ENCODE measurements at regions not wholly inside any gene's neighbourhood (a gene's known extent, or its start where the extent isn't known, plus 50 kb on each side); places are given as distances from the start of the nearest gene placed in this dataset.
"Not testable (repeated sequence)": the region's sequence is repeated elsewhere in the genome, so short reads cannot be mapped to it uniquely, and the experiment has no call there.

DNA sequence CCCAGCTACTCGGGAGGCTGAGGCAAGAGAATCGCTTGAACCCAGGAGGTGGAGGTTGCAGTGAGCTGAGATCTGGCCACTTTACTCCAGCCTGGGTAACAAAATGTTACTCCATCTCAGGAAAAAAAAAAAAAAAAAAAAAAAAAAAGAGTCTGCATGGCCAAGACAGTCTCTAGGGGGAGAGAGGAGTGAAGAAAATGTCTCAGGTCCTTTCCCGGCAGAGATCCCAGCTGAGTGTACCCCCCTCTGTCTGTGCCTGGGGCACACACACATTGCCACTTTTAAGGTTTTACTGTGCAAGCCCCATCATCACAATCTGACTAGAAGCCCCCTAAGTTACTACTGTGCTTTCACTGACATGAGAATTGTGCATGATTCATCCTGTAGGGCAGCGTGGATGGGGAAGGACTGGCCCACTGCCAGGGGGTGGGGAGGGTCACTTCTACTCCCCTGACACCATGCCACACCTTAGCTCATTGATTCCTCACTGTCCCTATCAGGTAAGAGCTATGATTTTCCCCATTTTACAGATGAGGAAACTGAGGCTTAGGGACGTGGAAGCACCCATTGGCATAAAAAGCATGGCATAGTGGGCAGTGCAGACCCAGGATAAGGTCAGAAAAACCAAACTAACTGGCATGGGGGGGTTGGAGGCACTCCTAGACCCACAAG lies 102.3 kb upstream of the LARP1 start:
- DNase-seq, result no peak

- not testable (repeated sequence) for DNase-seq
Measured at GRCh38 chr5:154651795-154652194, 103.4 kb upstream of the LARP1 start.

DNA sequence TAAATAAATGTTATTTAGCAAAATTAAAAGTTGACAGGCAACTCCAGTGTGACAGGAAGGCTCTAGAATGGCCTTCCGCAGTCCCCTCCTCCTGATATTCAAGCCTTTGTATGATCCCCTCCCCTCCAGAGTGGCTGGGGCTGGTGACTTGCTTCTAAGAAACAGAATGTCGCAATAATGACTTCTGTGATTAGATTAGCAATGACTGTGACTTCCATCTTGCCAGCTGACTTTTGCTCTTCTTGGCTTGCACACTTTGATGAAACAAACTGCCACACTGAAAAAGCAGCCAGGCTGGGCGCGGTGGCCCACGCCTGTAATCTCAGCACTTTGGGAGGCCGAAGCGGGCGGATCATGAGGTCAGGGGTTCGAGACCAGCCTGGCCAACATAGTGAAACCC lies 106.5 kb upstream of the LARP1 start:
- no peak for DNase-seq

DNA sequence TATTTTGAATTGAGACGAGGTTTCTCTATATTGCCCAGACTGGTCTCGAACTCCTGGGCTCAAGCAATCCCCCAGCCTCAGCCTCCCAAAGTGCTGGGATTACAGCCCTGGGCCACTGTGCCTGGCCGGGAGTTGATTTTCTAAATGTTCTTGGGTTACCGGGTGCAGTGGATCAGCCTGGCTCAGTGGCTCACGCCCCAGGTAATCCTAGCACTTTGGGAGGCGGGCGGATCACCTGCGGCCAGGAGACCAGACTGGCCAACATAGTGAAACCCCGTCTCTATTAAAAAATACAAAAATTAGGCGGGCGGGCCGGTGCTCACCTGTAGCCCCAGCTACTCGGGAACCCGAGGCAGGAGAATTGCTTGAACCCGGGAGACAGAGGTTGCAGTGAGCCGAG lies 106.9 kb upstream of the LARP1 start:
- DNase-seq, result no peak

GRCh38 chr5:154647761-154648145 lies 107.4 kb upstream of the LARP1 start:
- DNase-seq, result no peak

- peak; percentile 42 to 49 for DNase-seq
Measured at GRCh38 chr5:154647114-154647760, 107.9 kb upstream of the LARP1 start.

DNA sequence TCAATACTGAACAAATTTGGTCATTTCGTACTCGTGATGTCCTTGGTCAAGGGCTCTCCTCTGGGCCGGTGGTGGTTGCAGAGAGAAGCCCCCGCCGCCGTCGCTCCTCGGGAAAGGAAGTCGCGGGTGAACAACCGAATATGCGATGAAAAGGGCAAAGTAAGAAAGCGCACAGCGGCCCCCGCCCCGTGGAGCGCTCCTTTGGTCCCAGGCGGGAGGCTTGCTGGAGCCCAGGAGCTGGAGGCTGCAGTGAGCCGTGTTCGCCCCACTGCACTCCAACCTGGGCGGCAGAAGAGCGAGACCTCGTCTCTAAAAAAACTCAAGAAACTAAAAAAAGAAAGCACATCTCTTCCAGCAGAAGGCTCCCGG lies 108.4 kb upstream of the LARP1 start:
- DNase-seq, result no peak

- no peak for DNase-seq
Measured at GRCh38 chr5:154644745-154645411, 110.3 kb upstream of the LARP1 start.

DNA sequence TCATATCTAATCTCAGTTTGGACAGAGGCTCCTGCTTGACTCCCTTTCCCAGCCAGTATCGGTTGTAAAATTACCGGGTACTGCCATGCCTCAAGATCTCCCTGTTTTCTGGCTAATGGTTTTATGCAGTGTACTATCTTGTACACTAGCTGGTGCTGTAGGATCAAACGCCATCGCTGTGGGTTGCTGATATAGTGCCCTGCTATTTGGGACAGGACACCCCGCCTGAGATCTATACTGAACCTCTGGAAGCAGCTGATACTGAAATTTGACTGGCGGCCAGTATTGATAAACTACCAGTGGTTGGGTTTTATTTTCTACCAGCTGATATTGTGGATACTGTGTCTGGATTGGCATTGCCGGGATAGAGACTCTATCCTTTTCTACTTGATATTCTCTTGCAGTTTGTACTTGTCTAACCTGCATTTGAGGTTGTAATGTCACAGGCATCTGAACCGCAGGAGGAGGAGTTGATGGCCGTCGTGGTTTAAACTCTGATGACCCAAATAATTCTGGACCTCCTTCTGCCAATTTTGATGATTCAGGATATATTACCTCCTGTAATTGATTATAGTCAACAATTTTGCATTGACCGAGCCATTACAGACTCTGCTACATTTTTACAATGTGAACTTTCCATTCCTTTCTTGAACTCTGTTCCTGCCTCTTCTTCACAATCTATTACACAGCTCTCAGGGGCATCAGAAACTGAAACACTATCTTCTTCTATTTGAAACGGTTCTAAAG lies 112.5 kb upstream of the LARP1 start:
- no peak for DNase-seq

DNA sequence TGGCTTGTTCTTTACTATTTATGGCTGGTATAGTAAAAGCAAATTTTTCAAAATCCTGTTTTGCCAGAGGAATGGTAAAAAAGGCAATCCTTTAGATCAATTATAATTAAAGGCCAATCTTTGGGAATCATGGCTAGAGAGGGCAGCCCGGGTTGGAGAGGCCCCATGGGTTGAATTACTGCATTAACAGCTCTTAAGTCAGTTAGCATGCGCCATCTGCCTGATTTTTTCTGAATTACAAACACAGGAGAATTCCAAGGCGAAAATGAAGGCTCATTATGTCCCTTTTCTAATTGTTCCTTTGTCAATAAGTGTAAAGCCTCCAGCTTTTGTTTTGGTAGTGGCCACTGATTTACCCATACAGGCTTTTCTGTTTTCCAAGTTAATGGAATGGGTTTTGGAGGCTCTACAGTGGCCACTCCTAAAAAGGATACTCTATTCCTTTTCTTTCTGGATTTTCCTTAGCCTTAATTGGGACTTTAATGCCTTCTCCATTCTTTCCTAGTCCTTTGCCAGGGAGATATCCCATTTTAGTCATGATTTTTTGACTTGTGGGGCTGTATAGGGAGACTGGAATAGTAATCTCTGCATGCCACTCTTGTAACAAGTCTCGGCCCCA lies 114.9 kb upstream of the LARP1 start:
- not testable (repeated sequence) for DNase-seq

DNA sequence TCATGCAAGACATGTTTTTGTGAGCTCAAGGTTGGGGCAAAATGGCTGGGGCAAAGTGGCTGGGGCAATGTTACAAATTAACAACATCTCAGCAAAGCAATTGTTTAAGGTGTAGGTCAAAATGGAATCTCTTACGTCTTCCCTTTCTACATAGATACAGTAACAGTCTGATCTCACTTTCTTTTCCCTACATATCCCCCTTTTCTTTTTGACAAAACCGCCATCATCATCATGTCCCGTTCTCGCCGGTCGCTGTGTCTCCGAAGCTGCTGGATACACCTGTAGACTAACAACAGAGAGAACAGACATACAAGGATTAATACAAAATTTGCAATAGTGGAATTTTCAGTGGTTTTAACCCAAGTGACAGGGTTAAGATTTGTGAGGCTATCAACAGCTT lies 118.4 kb upstream of the LARP1 start:
- not testable (repeated sequence) for DNase-seq

- not testable (repeated sequence) for DNase-seq
Measured at GRCh38 chr5:154636271-154636670, 118.9 kb upstream of the LARP1 start.

- not testable (repeated sequence) for DNase-seq
Measured at GRCh38 chr5:154633744-154634143, 121.4 kb upstream of the LARP1 start.

- no peak for DNase-seq
Measured at GRCh38 chr5:154631141-154631540, 124.0 kb upstream of the LARP1 start.

- DNase-seq, result no peak
Measured at GRCh38 chr5:154630410-154630809, 124.8 kb upstream of the LARP1 start.

DNA sequence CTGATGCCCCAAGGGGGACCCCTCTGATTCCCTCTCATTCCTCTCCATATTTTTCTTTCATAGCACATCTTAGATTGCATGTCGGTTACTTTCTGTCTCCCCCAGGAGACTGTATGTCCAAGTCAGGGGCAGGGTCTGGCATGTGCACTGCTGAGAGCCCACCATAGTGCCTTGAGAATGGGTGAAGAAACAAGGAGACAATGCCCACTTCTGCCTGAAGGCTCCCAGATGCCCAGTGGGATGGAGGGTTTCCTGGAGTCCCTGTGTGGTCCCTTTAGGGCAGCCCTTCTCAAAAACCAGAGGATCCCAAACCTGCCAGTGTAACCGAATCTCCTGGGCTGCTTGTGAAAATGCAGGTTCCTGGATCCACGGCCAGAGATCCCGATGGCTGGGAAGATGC lies 126.5 kb upstream of the LARP1 start:
- DNase-seq, result no peak

- no peak for DNase-seq
Measured at GRCh38 chr5:154627698-154628678, 127.2 kb upstream of the LARP1 start.

GRCh38 chr5:154626876-154627557 lies 128.2 kb upstream of the LARP1 start:
- no peak for DNase-seq

GRCh38 chr5:154625031-154625430 lies 130.1 kb upstream of the LARP1 start:
- DNase-seq, result no peak

DNA sequence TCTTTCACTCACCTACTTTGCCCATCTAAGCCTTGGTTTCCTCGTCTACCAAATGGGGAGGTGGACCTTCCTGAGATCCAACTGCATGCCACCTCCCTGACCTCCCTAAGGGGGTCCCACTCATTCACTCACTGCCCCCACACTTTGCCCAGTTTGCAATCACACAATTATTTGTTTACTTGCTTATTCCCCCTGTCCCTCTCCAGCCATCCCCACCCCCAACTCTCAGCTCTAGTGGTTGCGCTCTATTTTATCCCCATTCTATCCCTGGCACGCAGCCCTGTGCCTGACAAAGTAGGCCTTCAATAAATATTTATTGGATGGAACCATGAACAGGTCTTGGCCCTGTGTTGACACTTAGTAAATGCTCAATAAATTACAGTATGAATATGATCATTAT lies 130.8 kb upstream of the LARP1 start:
- DNase-seq, result no peak

- no peak for DNase-seq
Measured at GRCh38 chr5:154620411-154620810, 134.8 kb upstream of the LARP1 start.
